ENCODE measurements at regions not wholly inside any gene's neighbourhood (a gene's known extent, or its start where the extent isn't known, plus 50 kb on each side); places are given as distances from the start of the nearest gene placed in this dataset.

DNA sequence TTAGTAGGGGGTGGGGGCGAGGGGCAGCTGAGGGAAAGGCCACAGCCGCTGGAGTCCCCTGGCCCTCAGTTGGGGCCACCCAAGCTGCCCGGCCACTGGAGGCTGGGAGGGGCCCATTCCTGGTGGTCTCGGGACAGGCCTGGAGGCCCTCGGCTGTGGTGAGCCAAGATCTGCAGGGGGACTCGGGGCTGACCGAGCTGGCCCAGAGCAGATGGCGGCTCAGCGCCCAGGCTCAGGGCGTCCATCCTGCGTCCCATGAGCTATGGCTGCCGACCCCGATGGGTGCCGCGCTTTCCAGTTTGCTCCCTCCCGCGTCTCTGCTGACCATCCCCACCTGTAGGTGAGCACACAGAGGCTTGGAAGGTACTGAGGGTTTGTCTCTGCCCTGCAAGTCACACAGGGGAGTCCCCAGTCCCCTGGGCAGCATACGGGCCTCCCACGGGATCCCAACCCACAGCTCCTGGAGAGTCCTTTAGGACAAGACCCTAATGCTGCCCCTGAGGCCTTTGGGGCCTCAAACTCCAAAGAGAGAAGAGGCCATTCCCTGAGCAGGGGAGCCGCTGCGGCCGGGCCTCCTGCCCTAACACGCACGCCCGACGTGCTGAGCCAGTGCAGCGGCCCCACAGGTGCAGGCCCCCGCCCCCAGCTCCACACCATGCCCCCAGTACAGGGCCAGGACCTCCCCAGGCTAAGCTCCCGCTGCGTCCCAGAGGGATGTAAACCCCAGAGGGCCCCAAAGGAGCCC, 107.2 kb downstream of the MICALL2 start:
- no peak for TF ChIP-seq POLR2AphosphoS5 (IDR thresholded peaks at IDR 0.05)
- TF ChIP-seq CTCF (IDR thresholded peaks at IDR 0.05): no peak
- no peak for TF ChIP-seq POLR2A (IDR thresholded peaks at IDR 0.05)
- no peak for TF ChIP-seq EP300 (IDR thresholded peaks at IDR 0.05)
